Keratinocyte (primary cell): ENCODE measurements at regions not wholly inside any gene's neighbourhood (a gene's known extent, or its start where the extent isn't known, plus 50 kb on each side); places are given as distances from the start of the nearest gene placed in this dataset.

Source experiments
- DNase-seq: peaks from one replicate; pipeline ENCODE4 v3.0.0-alpha.2; 2011; ENCODE audit warnings: low read depth, missing footprints, low spot score
- FAIRE-seq: peaks from 2 replicates; lab custom pipeline; 2011; peaks lifted over from hg19 to GRCh38; lab: Jason Lieb, UNC
- H2AFZ ChIP-seq: 2 replicates; pipeline ENCODE4 v1.6.0; 2012; ENCODE audit warnings: low read length, control low read depth, inconsistent platforms; ENCODE audit not compliant: control insufficient read depth
- H3K27ac ChIP-seq: 2 replicates; pipeline ENCODE4 v1.5.1; 2011; ENCODE audit warnings: low read length; ENCODE audit not compliant: control insufficient read depth, insufficient read depth
- H3K27me3 ChIP-seq: 3 replicates; pipeline ENCODE4 v1.6.0; 2011; ENCODE audit warnings: low read length; ENCODE audit not compliant: control insufficient read depth, insufficient read depth; ENCODE audit errors: extremely low read depth
- H3K36me3 ChIP-seq, 2 experiments: 2 replicates in 1 of 2; 3 replicates in 1 of 2; pipeline ENCODE4 v1.5.1; 2011; ENCODE audit warnings: low read length in 2 of 2, mild to moderate bottlenecking in 1 of 2; ENCODE audit not compliant: control insufficient read depth in 2 of 2, insufficient read depth in 2 of 2; ENCODE audit errors: extremely low read depth in 1 of 2
- H3K4me1 ChIP-seq: 3 replicates; pipeline ENCODE4 v1.5.1; 2011; ENCODE audit warnings: low read length; ENCODE audit not compliant: control insufficient read depth, insufficient read depth; ENCODE audit errors: extremely low read depth
- H3K4me2 ChIP-seq: 3 replicates; pipeline ENCODE4 v1.6.0; 2011; ENCODE audit warnings: low read depth, low read length; ENCODE audit not compliant: control insufficient read depth, insufficient read depth; ENCODE audit errors: extremely low read depth
- H3K4me3 ChIP-seq, 3 experiments: fragments of 200-600 bp in 1 of 3; sonication (generic) in 1 of 3; 2 replicates in 2 of 3; 3 replicates in 1 of 3; pipeline ENCODE4 v1.5.1; 2011 to 2016; ENCODE audit warnings: low read length in 3 of 3, mild to moderate bottlenecking in 3 of 3, control low read depth in 2 of 3, inconsistent platforms in 1 of 3, low read depth in 1 of 3, mixed read lengths in 1 of 3, mixed run types in 1 of 3, moderate library complexity in 1 of 3; ENCODE audit not compliant: control insufficient read depth in 2 of 3, insufficient read depth in 2 of 3; ENCODE audit errors: extremely low read depth in 1 of 3
- H3K79me2 ChIP-seq: 2 replicates; pipeline ENCODE4 v1.6.0; 2012; ENCODE audit warnings: low read length; ENCODE audit not compliant: control insufficient read depth, insufficient read depth
- H3K9ac ChIP-seq: 3 replicates; pipeline ENCODE4 v1.6.0; 2011; ENCODE audit warnings: low read length; ENCODE audit not compliant: control insufficient read depth, insufficient read depth; ENCODE audit errors: extremely low read depth
- H3K9me1 ChIP-seq: 3 replicates; pipeline ENCODE4 v1.6.0; 2011; ENCODE audit warnings: low read length; ENCODE audit not compliant: control insufficient read depth, insufficient read depth; ENCODE audit errors: extremely low read depth
- H3K9me3 ChIP-seq: 2 replicates; pipeline ENCODE4 v1.5.1; 2012; ENCODE audit warnings: low read depth, low read length; ENCODE audit not compliant: control insufficient read depth
- H4K20me1 ChIP-seq: 3 replicates; pipeline ENCODE4 v1.6.0; 2011; ENCODE audit warnings: low read length; ENCODE audit not compliant: control insufficient read depth, insufficient read depth; ENCODE audit errors: extremely low read depth
- CTCF ChIP-seq, 3 experiments: IDR thresholded peaks in 1 of 3; conservative IDR thresholded peaks in 1 of 3; optimal IDR thresholded peaks in 1 of 3; 2 replicates in 2 of 3; 3 replicates in 1 of 3; pipeline versions ENCODE3 to v1.5.1; 2011; ENCODE audit warnings: low read length in 3 of 3, mild to moderate bottlenecking in 3 of 3, moderate library complexity in 2 of 3, control low read depth in 1 of 3, inconsistent platforms in 1 of 3; ENCODE audit not compliant: insufficient read depth in 2 of 3; ENCODE audit errors: extremely low read depth in 1 of 3
- EZH2 ChIP-seq: IDR thresholded peaks from one replicate; pipeline ENCODE4 v1.6.1; 2012; ENCODE audit warnings: inconsistent platforms, mild to moderate bottlenecking, low read length, moderate library complexity
- dilution Hi-C: fragments of 300-500 bp; cut with MboI; formaldehyde crosslinking; loops from one replicate; pipeline ENCODE4 v1.7.0; 2020; ENCODE audit warnings: low sequenced_read_pairs; ENCODE audit not compliant: extremely low pct_ligation_motif_present

- Histone ChIP-seq H3K9me1 (no peaks in the 10 kb centered on the region), H2AFZ (no peak overlapping the region), H3K27me3 (no peaks in the 10 kb centered on the region), H3K4me3 (no peak overlapping the region), H3K9ac (no peak overlapping the region), H3K79me2 (no peaks in the 10 kb centered on the region), H3K27ac (no peak overlapping the region), H3K4me1 (no peaks in the 10 kb centered on the region), H3K36me3 (no peaks in the 10 kb centered on the region), H3K9me3 (no peaks in the 10 kb centered on the region), H4K20me1 (no peaks in the 10 kb centered on the region), H3K4me2 (no peak overlapping the region)
- TF ChIP-seq EZH2 (no peak), CTCF (optimal IDR thresholded peaks at IDR 0.05 in 1 of 3, IDR thresholded peaks at IDR 0.05 in 1 of 3, conservative IDR thresholded peaks at IDR 0.05 in 1 of 3; ENCODE audit: extremely low read depth in 1 of 3, insufficient read depth in 2 of 3, low read length in 3 of 3) (no peak)
- DNase-seq (no peak), FAIRE-seq (no peak)
- dilution Hi-C loops = no loop called here
These were observed 654.9 kb upstream of the PKN2 start for GRCh38 chr1:88029142-88029541.

GRCh38 chr1:88029899-88030298, 654.2 kb upstream of the PKN2 start:
- Histone ChIP-seq H3K27ac (no peak overlapping the region), H3K4me3 (no peak overlapping the region), H2AFZ (no peak overlapping the region), H3K36me3 (no peaks in the 10 kb centered on the region), H3K9ac (no peak overlapping the region), H3K27me3 (no peaks in the 10 kb centered on the region), H3K4me2 (no peak overlapping the region), H3K4me1 (no peaks in the 10 kb centered on the region), H4K20me1 (no peaks in the 10 kb centered on the region), H3K79me2 (no peaks in the 10 kb centered on the region), H3K9me1 (no peaks in the 10 kb centered on the region), H3K9me3 (no peaks in the 10 kb centered on the region)
- dilution Hi-C loops = no loop called here
- DNase-seq = no peak
- FAIRE-seq = no peak
- TF ChIP-seq CTCF (optimal IDR thresholded peaks at IDR 0.05 in 1 of 3, IDR thresholded peaks at IDR 0.05 in 1 of 3, conservative IDR thresholded peaks at IDR 0.05 in 1 of 3; ENCODE audit: extremely low read depth in 1 of 3, insufficient read depth in 2 of 3, low read length in 3 of 3) = no peak
- TF ChIP-seq EZH2 = no peak
